Endothelial cell of umbilical vein (primary cell): ENCODE measurements at regions not wholly inside any gene's neighbourhood (a gene's known extent, or its start where the extent isn't known, plus 50 kb on each side); places are given as distances from the start of the nearest gene placed in this dataset.

Experiments
- BruUV-seq: library from RNA; stranded (reverse); fragments of 400-500 nt; replicated peaks from 2 replicates; lab custom pipeline; 2021; lab: Mats Ljungman, UMichigan
- CTCF ChIA-PET: fragments of 300-600, 350-600 bp; sonication (Branson Sonifier 250); formaldehyde crosslinking; loops from one replicate; lab custom pipeline; 2021; ENCODE audit warnings: antibody characterized with exemption, inconsistent platforms; lab: Charles Lee
- POLR2A ChIA-PET: fragments of 300-600, 350-600 bp; sonication (Branson Sonifier 250); formaldehyde crosslinking; loops from one replicate; lab custom pipeline; 2021; ENCODE audit warnings: antibody characterized with exemption, inconsistent platforms; lab: Charles Lee
- DNase-seq: peaks from one replicate; pipeline ENCODE4 v3.0.0-alpha.2; 2011; ENCODE audit warnings: low read depth, low spot score
- FAIRE-seq: peaks from 2 replicates; lab custom pipeline; 2011; peaks lifted over from hg19 to GRCh38; lab: Jason Lieb, UNC
- H2AFZ ChIP-seq: 2 replicates; pipeline ENCODE4 v1.6.0; 2012; ENCODE audit warnings: low read depth, low read length, control low read depth, inconsistent platforms
- H3K27ac ChIP-seq: 2 replicates; pipeline ENCODE4 v1.5.1; 2011; ENCODE audit warnings: low read depth, mild to moderate bottlenecking, control low read depth, low read length, moderate library complexity; ENCODE audit not compliant: insufficient read depth
- H3K27me3 ChIP-seq, 2 experiments: 2 replicates each; pipeline versions ENCODE4 v1.6.0 to v1.6.1; 2011; ENCODE audit warnings: low read length in 2 of 2, mixed read lengths in 1 of 2; ENCODE audit not compliant: control insufficient read depth in 2 of 2, insufficient read depth in 2 of 2
- H3K36me3 ChIP-seq, 2 experiments: 2 replicates in 1 of 2; 3 replicates in 1 of 2; pipeline ENCODE4 v1.5.1; 2011; ENCODE audit warnings: low read length in 2 of 2, mild to moderate bottlenecking in 1 of 2, moderate library complexity in 1 of 2; ENCODE audit not compliant: control insufficient read depth in 2 of 2, insufficient read depth in 2 of 2; ENCODE audit errors: extremely low read depth in 1 of 2
- H3K4me1 ChIP-seq: 3 replicates; pipeline ENCODE4 v1.5.1; 2011; ENCODE audit warnings: mild to moderate bottlenecking, low read length; ENCODE audit not compliant: control insufficient read depth, insufficient read depth; ENCODE audit errors: extremely low read depth
- H3K4me2 ChIP-seq: 2 replicates; pipeline ENCODE4 v1.6.1; 2011; ENCODE audit warnings: low read length, control low read depth, mixed read lengths; ENCODE audit not compliant: insufficient read depth
- H3K4me3 ChIP-seq, 3 experiments: fragments of 200-600 bp in 1 of 3; sonication (generic), shearing (Covaris generic) in 1 of 3; replicated peaks in 1 of 3; 2 replicates each; pipeline ENCODE4 v1.5.1; 2011 to 2016; ENCODE audit warnings: control low read depth in 3 of 3, low read length in 3 of 3, mild to moderate bottlenecking in 2 of 3, inconsistent platforms in 1 of 3, low read depth in 1 of 3, moderate library complexity in 1 of 3; ENCODE audit not compliant: insufficient read depth in 1 of 3
- H3K79me2 ChIP-seq: 2 replicates; pipeline ENCODE4 v1.6.0; 2012; ENCODE audit warnings: low read length, inconsistent platforms; ENCODE audit not compliant: control insufficient read depth, insufficient read depth
- H3K9ac ChIP-seq: replicated peaks from 2 replicates; pipeline ENCODE3; 2011; ENCODE audit warnings: low read length, control low read depth; ENCODE audit not compliant: insufficient read depth; ENCODE audit errors: extremely low read depth
- H3K9me1 ChIP-seq: replicated peaks from 3 replicates; pipeline ENCODE4 v1.6.0; 2011; ENCODE audit warnings: mild to moderate bottlenecking, low read length; ENCODE audit not compliant: control insufficient read depth, insufficient read depth; ENCODE audit errors: extremely low read depth
- H3K9me3 ChIP-seq: replicated peaks from 2 replicates; pipeline ENCODE4 v1.5.1; 2012; ENCODE audit warnings: low read length, inconsistent platforms; ENCODE audit not compliant: control insufficient read depth, insufficient read depth
- H4K20me1 ChIP-seq: replicated peaks from 2 replicates; pipeline ENCODE3; 2011; ENCODE audit warnings: mild to moderate bottlenecking, low read length; ENCODE audit not compliant: control insufficient read depth, insufficient read depth; ENCODE audit errors: extremely low read depth
- CTCF ChIP-seq, 2 donors: IDR thresholded peaks; 1 replicate in 1 of 2; 2 replicates in 1 of 2; pipeline ENCODE4 v1.5.1; 2011; ENCODE audit warnings: low read length in 2 of 2, mild to moderate bottlenecking in 2 of 2, moderate library complexity in 2 of 2, control low read depth in 1 of 2, inconsistent platforms in 1 of 2, low read depth in 1 of 2; ENCODE audit not compliant: insufficient read depth in 1 of 2; ENCODE audit errors: extremely low read depth in 1 of 2
- EZH2 ChIP-seq: IDR thresholded peaks from 2 replicates; pipeline ENCODE4 v1.6.1; 2012; ENCODE audit warnings: borderline replicate concordance, low read depth, mild to moderate bottlenecking, moderate library complexity, low read length, inconsistent platforms; ENCODE audit not compliant: severe bottlenecking
- FOS ChIP-seq: IDR thresholded peaks from 2 replicates; pipeline ENCODE4 v1.6.1; 2011; ENCODE audit warnings: mild to moderate bottlenecking, low read length, moderate library complexity, borderline replicate concordance; ENCODE audit not compliant: insufficient read depth
- GATA2 ChIP-seq: IDR thresholded peaks from 2 replicates; pipeline ENCODE4 v1.7.0; 2011; ENCODE audit warnings: low read depth, mild to moderate bottlenecking, moderate library complexity, mixed read lengths, low read length; ENCODE audit not compliant: insufficient read length, insufficient read depth
- JUN ChIP-seq: IDR thresholded peaks from 2 replicates; pipeline ENCODE4 v1.6.1; 2011; ENCODE audit warnings: borderline replicate concordance, low read depth; ENCODE audit not compliant: insufficient read length, insufficient read depth
- MAX ChIP-seq: IDR thresholded peaks from 2 replicates; pipeline ENCODE4 v1.6.1; 2011; ENCODE audit not compliant: insufficient read depth, insufficient read length
- MYC ChIP-seq: IDR thresholded peaks from one replicate; pipeline ENCODE4 v1.6.1; 2011; ENCODE audit warnings: mild to moderate bottlenecking, low read depth, low read length
- POLR2A ChIP-seq: IDR thresholded peaks from 2 replicates; pipeline ENCODE4 v1.6.1; 2012; ENCODE audit warnings: low read depth, mild to moderate bottlenecking, control low read depth, low read length
- POLR2AphosphoS5 ChIP-seq: IDR thresholded peaks from 2 replicates; pipeline ENCODE4 v1.6.1; 2012; ENCODE audit warnings: low read depth, mild to moderate bottlenecking, control low read depth, low read length, moderate library complexity; ENCODE audit not compliant: insufficient read depth
- dilution Hi-C: fragments of 300-500 bp; cut with MboI; formaldehyde crosslinking; loops from one replicate; pipeline ENCODE4 v1.15.0; 2019; ENCODE audit warnings: low sequenced_read_pairs; ENCODE audit not compliant: extremely low pct_ligation_motif_present
- intact Hi-C: fragments of 100-400 bp; cut with micrococcal nuclease; formaldehyde crosslinking; loops from one replicate; pipeline ENCODE4 v1.10.0; 2022

- Histone ChIP-seq H3K9me1 (no peaks in the 10 kb centered on the region), H2AFZ (no peak overlapping the region), H3K27me3 (no peaks in the 10 kb centered on the region), H3K27ac (no peak overlapping the region), H3K79me2 (no peaks in the 10 kb centered on the region), H3K9ac (no peak overlapping the region), H3K4me3 (no peak overlapping the region), H3K9me3 (no peaks in the 10 kb centered on the region), H3K4me2 (no peak overlapping the region), H3K36me3 (no peaks in the 10 kb centered on the region), H3K4me1 (no peaks in the 10 kb centered on the region), H4K20me1 (no peaks in the 10 kb centered on the region)
- ChIA-PET CTCF (no interaction called here), POLR2A (no interaction called here)
- no peak for FAIRE-seq
- BruUV-seq = no TSS peak
- TF ChIP-seq POLR2AphosphoS5 = no peak
- no peak for TF ChIP-seq GATA2
- no peak for TF ChIP-seq POLR2A
- no peak for TF ChIP-seq CTCF (IDR thresholded peaks at IDR 0.05; ENCODE audit: extremely low read depth in 1 of 2, insufficient read depth in 1 of 2, low read depth in 1 of 2, low read length in 2 of 2)
- TF ChIP-seq FOS = no peak
- no peak for TF ChIP-seq JUN
- no peak for TF ChIP-seq EZH2
- no peak for TF ChIP-seq MAX
- no peak for TF ChIP-seq MYC
- DNase-seq = no peak
- dilution Hi-C loops (no loop called here), intact Hi-C loops (no loop called here)
Observed at GRCh38 chr18:73812423-73812822, 335.2 kb downstream of the FBXO15 start.
